Fibroblast of lung (primary cell): ENCODE measurements at regions not wholly inside any gene's neighbourhood (a gene's known extent, or its start where the extent isn't known, plus 50 kb on each side); places are given as distances from the start of the nearest gene placed in this dataset.

ENCODE experiments used
- EZH2 ChIP-seq: IDR thresholded peaks from 2 replicates; pipeline ENCODE4 v1.5.1; 2012; ENCODE audit warnings: low read length, control low read depth, mild to moderate bottlenecking; ENCODE audit errors: missing control alignments
- TF ChIP-seq, protein P1 (sequence below), 2 donors: IDR thresholded peaks in 1 of 2; conservative IDR thresholded peaks in 1 of 2; 1 replicate in 1 of 2; 2 replicates in 1 of 2; pipeline ENCODE4 v1.5.1; 2011 to 2012; ENCODE audit warnings: low read length in 2 of 2, control low read depth in 1 of 2, inconsistent platforms in 1 of 2, low read depth in 1 of 2, mild to moderate bottlenecking in 1 of 2

DNA sequence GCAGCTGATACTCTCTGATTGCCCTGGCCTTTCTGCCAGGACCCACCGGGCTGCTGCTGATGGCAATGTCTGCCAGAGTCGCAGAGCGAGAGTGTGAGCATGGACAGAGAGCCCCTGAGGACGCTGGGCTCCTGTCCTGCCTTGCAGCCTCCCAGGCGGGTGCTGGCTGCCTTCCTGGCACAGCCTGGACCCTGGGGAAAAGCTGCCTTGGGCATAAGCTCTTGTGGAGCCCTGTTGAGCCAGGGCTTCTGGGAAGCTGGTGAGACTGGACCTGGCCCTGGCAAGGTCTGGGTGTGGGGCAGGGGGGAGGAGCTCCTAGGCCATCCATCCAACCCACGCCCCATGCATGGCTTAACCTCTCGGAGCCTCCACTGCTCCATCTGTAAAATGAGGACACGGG lies 105.8 kb upstream of the WNT4 start:
- TF ChIP-seq, protein P1, sequence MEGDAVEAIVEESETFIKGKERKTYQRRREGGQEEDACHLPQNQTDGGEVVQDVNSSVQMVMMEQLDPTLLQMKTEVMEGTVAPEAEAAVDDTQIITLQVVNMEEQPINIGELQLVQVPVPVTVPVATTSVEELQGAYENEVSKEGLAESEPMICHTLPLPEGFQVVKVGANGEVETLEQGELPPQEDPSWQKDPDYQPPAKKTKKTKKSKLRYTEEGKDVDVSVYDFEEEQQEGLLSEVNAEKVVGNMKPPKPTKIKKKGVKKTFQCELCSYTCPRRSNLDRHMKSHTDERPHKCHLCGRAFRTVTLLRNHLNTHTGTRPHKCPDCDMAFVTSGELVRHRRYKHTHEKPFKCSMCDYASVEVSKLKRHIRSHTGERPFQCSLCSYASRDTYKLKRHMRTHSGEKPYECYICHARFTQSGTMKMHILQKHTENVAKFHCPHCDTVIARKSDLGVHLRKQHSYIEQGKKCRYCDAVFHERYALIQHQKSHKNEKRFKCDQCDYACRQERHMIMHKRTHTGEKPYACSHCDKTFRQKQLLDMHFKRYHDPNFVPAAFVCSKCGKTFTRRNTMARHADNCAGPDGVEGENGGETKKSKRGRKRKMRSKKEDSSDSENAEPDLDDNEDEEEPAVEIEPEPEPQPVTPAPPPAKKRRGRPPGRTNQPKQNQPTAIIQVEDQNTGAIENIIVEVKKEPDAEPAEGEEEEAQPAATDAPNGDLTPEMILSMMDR (conservative IDR thresholded peaks at IDR 0.05 in 1 of 2, IDR thresholded peaks at IDR 0.05 in 1 of 2; ENCODE audit: low read depth in 1 of 2, low read length in 2 of 2): no peak
- no peak for TF ChIP-seq EZH2
